ENCODE measurements at regions not wholly inside any gene's neighbourhood (a gene's known extent, or its start where the extent isn't known, plus 50 kb on each side); places are given as distances from the start of the nearest gene placed in this dataset.
A peak's percentile ranks its signal among the peaks of the same experiment; 100 is the strongest.
"Not testable (repeated sequence)": the region's sequence is repeated elsewhere in the genome, so short reads cannot be mapped to it uniquely, and the experiment has no call there.

GRCh38 chr7:29723599-29723998 is 82.7 kb upstream of the WIPF3 start:
- Histone ChIP-seq H3K9me3 (no peaks in the 10 kb centered on the region), H3K27ac (no peak overlapping the region), H3K36me3 (no peaks in the 10 kb centered on the region), H3K27me3 (no peaks in the 10 kb centered on the region), H3K4me1 (no peaks in the 10 kb centered on the region), H3K4me3 (no peak overlapping the region)
- TF ChIP-seq CTCF (IDR thresholded peaks at IDR 0.05) = no peak
- no peak for TF ChIP-seq POLR2A (IDR thresholded peaks at IDR 0.05)
- TF ChIP-seq POLR2AphosphoS5 (IDR thresholded peaks at IDR 0.05) = no peak
- no peak for TF ChIP-seq EP300 (IDR thresholded peaks at IDR 0.05)
- 52% methylated on average over 5 of the region's 5 CpGs for WGBS, 2 donors (ENCODE audit: low coverage in 1 of 2)
- no peak for ATAC-seq

DNA sequence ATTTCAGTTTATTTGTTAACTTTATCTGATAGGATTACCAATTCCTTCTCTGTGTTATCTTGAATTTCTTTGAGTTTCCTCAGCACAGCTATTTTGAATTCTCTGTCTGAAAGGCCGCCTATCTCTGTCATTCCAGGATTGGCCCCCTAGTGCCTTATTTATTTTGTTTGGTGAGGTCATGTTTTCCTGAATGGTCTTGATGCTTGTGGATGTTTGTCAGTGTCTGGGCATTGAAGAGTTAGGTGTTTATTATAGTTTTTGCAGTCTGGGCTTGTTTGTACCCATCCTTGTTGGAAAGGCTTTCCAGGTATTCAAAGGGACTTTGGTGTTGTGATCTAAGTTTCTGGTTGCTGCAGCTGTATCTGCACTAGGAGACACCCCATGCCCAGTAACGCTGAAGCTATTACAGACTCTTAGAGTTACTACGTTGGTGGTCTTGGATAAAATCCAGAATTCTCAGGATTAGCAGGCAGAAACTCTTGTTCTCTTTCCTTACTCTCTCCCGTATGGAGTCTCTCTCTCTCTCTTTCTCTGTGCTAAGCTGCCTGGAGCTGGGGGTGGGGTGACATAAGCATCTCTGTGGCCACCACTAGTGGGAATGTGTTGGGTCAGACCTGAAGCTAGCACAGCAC is 76.7 kb upstream of the WIPF3 start:
- not testable (repeated sequence) for H3K27me3 ChIP-seq, H3K4me3 ChIP-seq, H3K36me3 ChIP-seq, H3K9me3 ChIP-seq, H3K27ac ChIP-seq, ATAC-seq, H3K4me1 ChIP-seq
- 42 to 65% methylated on average over 4 of the region's 4 CpGs for WGBS, 2 donors (ENCODE audit: low coverage in 1 of 2)

- TF ChIP-seq POLR2A (IDR thresholded peaks at IDR 0.05) (no peak), EP300 (IDR thresholded peaks at IDR 0.05) (no peak), CTCF (IDR thresholded peaks at IDR 0.05) (no peak), POLR2AphosphoS5 (IDR thresholded peaks at IDR 0.05) (no peak)
- H3K27me3 ChIP-seq = peaks cover 7% of the 10 kb centered on the region
- no peak overlapping the region for H3K27ac ChIP-seq
- no peak overlapping the region for H3K4me3 ChIP-seq
- ATAC-seq = no peak
- H3K4me1 ChIP-seq = no peaks in the 10 kb centered on the region
- no peaks in the 10 kb centered on the region for H3K36me3 ChIP-seq
- WGBS, 2 donors (ENCODE audit: low coverage in 1 of 2) = 79 to 83% methylated on average over 2 to 3 of the region's 3 CpGs
- no peaks in the 10 kb centered on the region for H3K9me3 ChIP-seq
Observed at GRCh38 chr7:29734246-29734731, 72.0 kb upstream of the WIPF3 start.

DNA sequence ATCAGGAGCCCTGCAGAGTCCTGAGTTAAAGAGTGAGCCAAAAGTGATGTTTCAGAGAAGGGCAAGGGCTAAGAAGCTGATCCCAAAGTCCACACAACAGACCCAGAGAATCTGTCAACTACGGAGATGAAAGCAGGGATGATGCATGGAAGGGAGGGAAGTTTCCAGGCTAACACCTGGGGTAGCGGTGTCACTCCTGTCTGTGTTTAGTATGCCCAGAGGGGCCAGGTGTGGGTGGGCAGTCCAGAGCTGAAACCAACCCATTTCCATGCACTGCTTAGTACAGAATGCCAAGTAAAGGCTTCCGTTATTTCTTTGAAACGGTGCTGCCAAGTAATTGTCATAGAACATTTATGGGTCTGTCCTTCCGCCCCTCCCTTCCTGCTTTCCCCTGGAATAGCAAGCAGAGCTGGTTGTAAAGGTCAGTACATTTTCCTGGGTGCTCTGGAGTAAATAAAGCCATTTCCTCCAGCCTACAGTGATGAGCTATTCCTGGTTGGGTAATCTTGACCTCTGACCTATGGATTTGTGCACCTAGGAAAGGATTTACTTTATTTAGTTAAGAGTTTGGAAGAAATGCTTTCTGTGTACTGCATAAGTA is 58.6 kb upstream of the WIPF3 start:
- ATAC-seq, H3K4me3 ChIP-seq, H3K27ac ChIP-seq, H3K27me3 ChIP-seq, H3K9me3 ChIP-seq, H3K36me3 ChIP-seq: not testable (repeated sequence)
- 14 to 69% methylated on average over 1 to 2 of the region's 5 CpGs for WGBS, 2 donors (ENCODE audit: low coverage in 1 of 2)
- TF ChIP-seq POLR2AphosphoS5 (IDR thresholded peaks at IDR 0.05) = peak; percentile 64
- H3K4me1 ChIP-seq = peaks cover 0 to 10% (median 0%) of the 10 kb centered on the region in 3 donors

GRCh38 chr7:29748286-29749099 is 57.8 kb upstream of the WIPF3 start:
- no peaks in the 10 kb centered on the region for H3K9me3 ChIP-seq
- ATAC-seq = no peak

More at GRCh38 chr7:29748286-29749099, 57.8 kb upstream of the WIPF3 start:
- no peak overlapping the region for H3K4me3 ChIP-seq
- H3K4me1 ChIP-seq = peaks cover 0 to 10% (median 0%) of the 10 kb centered on the region in 3 donors
- H3K27ac ChIP-seq = no peak overlapping the region
- TF ChIP-seq CTCF (IDR thresholded peaks at IDR 0.05) (peak; percentile 18 to 60 (median 44)), POLR2AphosphoS5 (IDR thresholded peaks at IDR 0.05) (no peak), POLR2A (IDR thresholded peaks at IDR 0.05) (no peak), EP300 (IDR thresholded peaks at IDR 0.05) (no peak)
- 25 to 30% methylated on average over 3 of the region's 3 CpGs for WGBS, 2 donors (ENCODE audit: low coverage in 1 of 2)
- H3K27me3 ChIP-seq = no peaks in the 10 kb centered on the region
- H3K36me3 ChIP-seq = no peaks in the 10 kb centered on the region

All from gastroesophageal sphincter (tissue), 4 donors.